ENCODE measurements at regions not wholly inside any gene's neighbourhood (a gene's known extent, or its start where the extent isn't known, plus 50 kb on each side); places are given as distances from the start of the nearest gene placed in this dataset. TPM values are rescaled to one million over a fixed set of nuclear protein-coding genes. Genes with fewer than 3 reads are reported as not detected.

GRCh38 chr10:91170418-91170817 lies 50.0 kb upstream of the PCGF5 start:
- Histone ChIP-seq H3K9me3 (no peaks in the 10 kb centered on the region), H3K4me3 (no peak overlapping the region), H3K27me3 (no peaks in the 10 kb centered on the region), H3K27ac (no peak overlapping the region), H3K4me1 (peaks cover 6% of the 10 kb centered on the region), H3K36me3 (no peaks in the 10 kb centered on the region)
- intact Hi-C loops (cut with DNase I) = no loop called here
- no peak for DNase-seq (ENCODE audit: extremely low spot score in 2 of 2)
- no peak for TF ChIP-seq POLR2AphosphoS5 (IDR thresholded peaks at IDR 0.05; ENCODE audit: insufficient read depth in 1 of 2, low read depth in 1 of 2)
- no peak for TF ChIP-seq POLR2A (IDR thresholded peaks at IDR 0.05)
- no peak for TF ChIP-seq CTCF (IDR thresholded peaks at IDR 0.05)

Small RNAs in the stretch of these regions (small RNA-seq; reads per million reads assigned to genes)
- gene AL365434.2 = not detected

All from vagina (tissue), 2 donors.